ENCODE measurements at regions not wholly inside any gene's neighbourhood (a gene's known extent, or its start where the extent isn't known, plus 50 kb on each side); places are given as distances from the start of the nearest gene placed in this dataset.
"Not testable (repeated sequence)": the region's sequence is repeated elsewhere in the genome, so short reads cannot be mapped to it uniquely, and the experiment has no call there.

GRCh38 chr16:29108625-29109169 lies 123.8 kb downstream of the LAT start:
- not testable (repeated sequence) for DNase-seq (ENCODE audit: low spot score)

- no peak for DNase-seq (ENCODE audit: low spot score)
These were observed 122.4 kb downstream of the LAT start for GRCh38 chr16:29107299-29107698.

DNA sequence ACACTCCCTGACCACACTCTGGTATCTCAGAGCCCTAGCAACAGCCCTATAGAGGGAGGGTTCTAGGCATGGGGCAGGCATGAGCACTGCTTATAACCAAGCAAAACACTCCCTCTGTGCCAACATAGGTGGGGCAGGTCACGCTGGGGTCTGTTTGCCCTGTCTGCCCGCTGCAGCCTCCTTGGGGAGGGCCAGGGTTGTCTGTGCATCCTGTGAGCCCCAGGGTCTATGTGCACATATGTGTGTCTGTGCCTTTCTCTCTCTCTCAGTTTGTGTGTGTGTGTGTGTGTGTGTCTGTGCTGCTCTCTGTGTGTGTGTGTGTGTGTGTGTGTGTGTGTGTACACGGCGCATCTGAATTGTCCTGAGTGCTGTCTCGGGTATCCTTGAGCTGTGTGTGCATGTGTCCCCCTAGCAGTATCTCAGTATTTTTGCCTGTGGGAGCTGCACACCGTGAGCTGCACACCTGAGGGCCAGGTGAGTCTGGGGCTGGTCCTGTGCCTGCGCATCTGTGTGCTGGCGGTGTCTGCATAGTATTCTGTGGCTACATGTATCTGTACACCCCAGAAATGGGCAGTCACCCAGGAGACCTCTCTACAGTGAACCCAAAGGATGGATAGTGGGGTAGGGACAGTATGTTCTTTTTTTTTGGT lies 121.5 kb downstream of the LAT start:
- DNase-seq (ENCODE audit: low spot score), result not testable (repeated sequence)

DNA sequence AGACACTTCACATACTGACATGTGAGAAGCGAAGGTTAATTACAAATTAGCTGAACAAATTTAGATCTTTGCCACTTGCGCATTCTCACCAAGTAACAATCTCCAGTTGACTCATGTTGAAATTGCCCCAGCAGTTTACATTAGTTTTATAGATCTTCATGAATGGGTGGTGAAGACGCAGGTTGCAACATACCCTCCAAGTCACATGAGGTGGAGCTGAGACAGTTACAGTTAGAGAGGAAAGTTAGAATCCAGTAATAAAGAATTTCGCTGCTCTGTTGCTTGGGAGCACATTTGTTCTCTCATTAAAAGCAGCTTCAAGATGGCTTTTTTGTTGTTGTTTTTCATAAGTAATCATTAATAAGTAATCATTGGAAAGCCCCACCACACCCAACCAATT lies 119.7 kb downstream of the LAT start:
- not testable (repeated sequence) for DNase-seq (ENCODE audit: low spot score)

- DNase-seq (ENCODE audit: low spot score), result not testable (repeated sequence)
These were observed 113.1 kb downstream of the LAT start for GRCh38 chr16:29097965-29098364.

- DNase-seq (ENCODE audit: low spot score), result not testable (repeated sequence)
These were observed 110.1 kb downstream of the LAT start for GRCh38 chr16:29094729-29095624.

DNA sequence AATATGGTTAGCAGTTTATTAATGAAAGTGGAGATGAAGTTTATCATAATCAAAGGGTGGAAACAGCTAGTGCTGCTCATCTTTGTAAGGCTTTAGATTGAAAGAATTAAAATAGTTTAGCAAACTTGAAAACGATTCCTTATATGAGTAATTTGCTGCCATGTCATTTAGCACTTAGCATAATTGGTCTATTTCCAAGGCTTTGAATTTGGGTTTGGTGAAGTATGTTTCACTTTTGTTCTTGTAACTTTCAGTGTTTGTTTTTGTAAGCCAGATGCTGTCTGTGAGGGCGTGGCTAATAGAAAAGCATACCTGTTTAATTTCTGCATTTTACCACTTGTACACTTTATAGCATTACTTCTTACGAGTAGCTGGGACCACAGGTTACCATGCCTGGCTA lies 109.5 kb downstream of the LAT start:
- not testable (repeated sequence) for DNase-seq (ENCODE audit: low spot score)

GRCh38 chr16:29089679-29090078 lies 104.8 kb downstream of the LAT start:
- not testable (repeated sequence) for DNase-seq (ENCODE audit: low spot score)

DNA sequence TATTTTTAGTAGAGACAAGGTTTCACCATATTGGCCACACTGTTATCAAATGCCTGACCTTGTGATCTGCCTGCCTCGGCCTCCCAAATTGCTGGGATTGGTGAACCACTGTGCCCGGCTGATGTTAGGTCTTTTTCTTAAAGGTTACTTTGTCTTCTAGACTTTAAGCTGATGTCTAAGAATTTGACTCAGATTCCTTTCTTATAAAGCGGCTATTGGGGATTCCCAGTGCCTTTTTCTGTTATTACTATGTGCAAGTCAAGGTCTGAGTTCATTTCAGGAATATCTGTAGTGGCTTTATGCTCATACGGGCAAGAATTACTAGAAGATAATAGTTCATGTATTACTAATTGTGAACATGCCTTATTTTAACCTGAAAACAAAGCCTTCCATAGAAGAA lies 102.8 kb downstream of the LAT start:
- not testable (repeated sequence) for DNase-seq (ENCODE audit: low spot score)

GRCh38 chr16:29081829-29082639 lies 97.2 kb downstream of the LAT start:
- not testable (repeated sequence) for DNase-seq (ENCODE audit: low spot score)

DNA sequence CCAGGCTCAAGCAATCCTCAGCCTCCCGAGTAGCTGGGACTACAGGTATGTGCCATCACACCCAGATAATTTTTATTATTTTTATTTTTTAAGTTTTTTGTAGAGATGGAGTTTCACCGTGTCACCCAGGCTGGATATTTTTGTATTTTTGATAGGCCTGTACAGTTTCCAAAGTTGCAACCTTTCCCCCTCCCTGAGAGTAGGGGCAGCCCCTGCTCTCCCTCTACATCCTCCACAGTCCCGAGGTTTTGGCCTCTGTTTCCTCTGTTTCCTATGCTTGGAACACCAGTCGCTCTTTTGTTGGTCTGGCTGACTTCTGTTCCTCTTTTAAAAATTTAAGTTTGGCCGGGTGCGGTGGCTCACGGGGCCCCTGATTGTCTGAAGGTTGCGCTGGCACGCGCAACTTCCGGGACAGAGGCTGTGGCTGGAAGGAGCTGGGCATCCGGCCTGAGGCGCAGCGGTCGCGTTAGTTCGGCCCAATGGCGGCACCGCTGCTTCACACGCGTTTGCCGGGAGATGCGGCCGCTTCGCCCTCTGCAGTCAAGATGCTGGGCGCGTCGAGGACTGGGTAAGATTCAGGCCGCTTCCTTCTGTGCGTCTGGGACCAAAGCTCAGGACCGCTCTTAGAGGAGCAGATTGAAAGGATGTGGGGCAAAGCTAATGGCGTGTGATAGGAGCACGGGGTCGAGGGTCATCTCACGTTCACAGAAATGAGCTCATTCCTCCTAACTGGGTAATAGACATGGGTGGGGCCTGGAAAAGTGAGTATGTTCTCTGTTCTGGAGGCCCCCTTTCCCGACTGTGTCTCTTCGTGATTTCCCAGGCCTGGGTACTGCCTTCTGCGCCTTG lies 89.9 kb downstream of the LAT start:
- peak; percentile 18 for DNase-seq (ENCODE audit: low spot score)

DNA sequence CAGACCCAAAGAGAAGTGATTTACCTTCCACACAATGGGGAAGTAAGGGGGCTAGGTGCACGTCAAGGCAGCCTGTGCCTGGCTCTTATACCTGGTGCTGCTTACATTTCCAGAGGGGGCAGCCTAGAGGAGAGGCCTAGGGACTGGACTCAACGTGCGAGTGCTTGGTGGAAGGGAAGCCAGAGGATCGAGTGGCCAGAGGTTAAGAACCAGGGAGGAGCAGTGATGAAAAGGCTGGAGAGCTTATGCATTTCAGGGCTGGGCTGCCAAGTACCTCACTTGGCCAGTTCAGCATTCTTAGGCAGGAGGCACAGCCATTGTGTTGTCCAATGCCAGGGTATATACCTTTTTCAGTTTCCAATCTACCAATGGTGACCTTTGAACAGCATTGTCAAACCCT lies 77.4 kb downstream of the LAT start:
- DNase-seq (ENCODE audit: low spot score), result not testable (repeated sequence)

DNA sequence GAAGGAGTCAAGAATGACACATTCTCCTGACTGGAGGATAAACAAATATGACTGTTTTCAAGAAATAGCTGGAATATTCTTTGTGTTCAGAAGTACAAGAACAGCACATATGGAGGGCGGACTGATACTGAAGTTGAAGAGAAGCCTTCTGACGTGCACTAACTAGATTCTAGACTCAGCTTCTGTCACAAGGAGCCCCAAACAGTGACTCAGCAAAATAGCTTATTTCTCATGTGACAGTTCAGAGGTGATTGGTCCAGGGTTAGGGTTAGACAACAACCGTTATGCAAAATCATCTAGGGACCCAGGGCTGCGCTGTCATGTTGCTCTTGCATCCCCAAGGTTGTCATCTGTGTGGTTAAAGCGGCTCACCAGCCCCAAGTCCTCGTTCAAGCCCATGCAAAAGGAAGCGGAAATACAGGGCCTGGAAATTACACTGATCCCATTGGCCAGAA lies 76.6 kb downstream of the LAT start:
- not testable (repeated sequence) for DNase-seq (ENCODE audit: low spot score)

DNA sequence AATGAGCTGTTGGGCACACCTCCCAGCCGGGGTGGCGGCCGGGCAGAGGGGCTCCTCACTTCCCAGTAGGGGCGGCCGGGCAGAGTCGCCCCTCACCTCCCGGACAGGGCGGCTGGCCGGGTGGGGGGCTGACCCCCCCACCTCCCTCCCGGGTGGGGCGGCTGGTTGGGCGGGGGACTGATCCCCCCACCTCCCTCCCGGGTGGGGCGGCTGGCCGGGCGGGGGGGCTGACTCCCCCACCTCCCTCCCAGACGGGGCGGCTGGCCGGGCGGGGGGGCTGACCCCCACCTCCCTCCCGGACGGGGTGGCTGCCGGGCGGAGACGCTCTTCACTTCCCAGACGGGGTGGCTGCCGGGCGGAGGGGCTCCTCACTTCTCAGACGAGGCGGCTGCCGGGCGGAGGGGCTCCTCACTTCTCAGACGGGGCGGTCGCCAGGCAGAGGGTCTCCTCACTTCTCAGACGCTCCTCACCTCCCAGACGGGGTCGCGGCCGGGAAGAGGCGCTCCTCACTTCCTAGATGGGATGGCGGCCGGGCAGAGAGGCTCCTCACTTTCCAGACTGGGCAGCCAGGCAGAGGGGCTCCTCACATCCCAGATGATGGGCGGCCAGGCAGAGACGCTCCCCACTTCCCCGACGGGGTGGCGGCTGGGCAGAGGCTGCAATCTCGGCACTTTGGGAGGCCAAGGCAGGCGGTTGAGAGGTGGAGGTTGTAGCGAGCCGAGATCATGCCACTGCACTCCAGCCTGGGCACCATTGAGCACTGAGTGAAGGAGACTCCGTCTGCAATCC lies 75.4 kb downstream of the LAT start:
- not testable (repeated sequence) for DNase-seq (ENCODE audit: low spot score)

GRCh38 chr16:29059575-29059974 lies 74.7 kb downstream of the LAT start:
- DNase-seq (ENCODE audit: low spot score), result not testable (repeated sequence)

Data from globus pallidus (tissue), 1 donor.